OCI-LY7 (cell line): ENCODE measurements at regions not wholly inside any gene's neighbourhood (a gene's known extent, or its start where the extent isn't known, plus 50 kb on each side); places are given as distances from the start of the nearest gene placed in this dataset.

Experiments
- CTCF ChIP-seq: fragments of 200-600 bp; sonication (generic); conservative IDR thresholded peaks from 2 replicates; pipeline ENCODE4 v1.5.1; 2014; ENCODE audit warnings: mild to moderate bottlenecking, antibody characterized with exemption, low read length, moderate library complexity, mixed read lengths
- EZH2phosphoT487 ChIP-seq: fragments of 200-600 bp; sonication (generic); IDR thresholded peaks from 2 replicates; pipeline ENCODE4 v1.6.1; 2018; ENCODE audit warnings: low read depth, borderline replicate concordance, mild to moderate bottlenecking, mixed run types, antibody characterized with exemption, low read length, moderate library complexity, mixed read lengths

- no peak for TF ChIP-seq CTCF
- TF ChIP-seq EZH2phosphoT487 = no peak
Measured at GRCh38 chr11:130666781-130667251, 218.4 kb downstream of the ADAMTS15 start.
